CD14-positive monocyte (primary cell): ENCODE measurements at regions not wholly inside any gene's neighbourhood (a gene's known extent, or its start where the extent isn't known, plus 50 kb on each side); places are given as distances from the start of the nearest gene placed in this dataset.

Experiments used
- DNase-seq, 3 donors: peaks; one replicate each; pipeline ENCODE4 v3.0.0-alpha.2; 2011 to 2022
- H2AFZ ChIP-seq: 2 replicates; pipeline ENCODE4 v1.6.0; 2012; ENCODE audit warnings: mild to moderate bottlenecking, low read depth, low read length, inconsistent platforms; ENCODE audit not compliant: insufficient read depth, poor library complexity, severe bottlenecking
- H3K27ac ChIP-seq, 2 donors: 1 replicate in 1 of 2; 2 replicates in 1 of 2; pipeline ENCODE4 v1.5.1; 2012 to 2013; ENCODE audit warnings: low read length in 2 of 2, control low read depth in 1 of 2, inconsistent platforms in 1 of 2, low read depth in 1 of 2, mild to moderate bottlenecking in 1 of 2
- H3K27me3 ChIP-seq, 2 donors: one replicate each; pipeline versions ENCODE4 v1.6.0 to v1.6.1; 2011 to 2013; ENCODE audit warnings: low read length in 2 of 2; ENCODE audit not compliant: control insufficient read depth in 2 of 2, insufficient read depth in 2 of 2
- H3K36me3 ChIP-seq, 2 donors: replicated peaks in 1 of 2; 1 replicate in 1 of 2; 2 replicates in 1 of 2; pipeline versions ENCODE4 v1.5.1 to v1.6.1; 2012 to 2013; ENCODE audit warnings: low read length in 2 of 2, control low read depth in 1 of 2, inconsistent platforms in 1 of 2, mild to moderate bottlenecking in 1 of 2; ENCODE audit not compliant: insufficient read depth in 2 of 2, control insufficient read depth in 1 of 2
- H3K4me1 ChIP-seq, 2 donors: 1 replicate in 1 of 2; 2 replicates in 1 of 2; pipeline versions ENCODE4 v1.5.1 to v1.6.1; 2012 to 2013; ENCODE audit warnings: low read length in 2 of 2, control low read depth in 1 of 2, inconsistent platforms in 1 of 2, mild to moderate bottlenecking in 1 of 2, moderate library complexity in 1 of 2; ENCODE audit not compliant: insufficient read depth in 2 of 2, control insufficient read depth in 1 of 2
- H3K4me2 ChIP-seq: replicated peaks from 2 replicates; pipeline ENCODE3; 2012; ENCODE audit warnings: low read length, moderate library complexity, mild to moderate bottlenecking; ENCODE audit not compliant: poor library complexity, severe bottlenecking; ENCODE audit errors: extremely low read depth
- H3K4me3 ChIP-seq, 3 experiments: fragments of 200-600 bp in 1 of 3; sonication (generic) in 1 of 3; replicated peaks in 1 of 3; 1 replicate in 2 of 3; 2 replicates in 1 of 3; pipeline ENCODE4 v1.5.1; 2011 to 2013; ENCODE audit warnings: low read length in 3 of 3, mild to moderate bottlenecking in 3 of 3, control low read depth in 2 of 3, low read depth in 2 of 3, inconsistent platforms in 1 of 3, moderate library complexity in 1 of 3
- H3K79me2 ChIP-seq: 2 replicates; pipeline ENCODE4 v1.6.0; 2012; ENCODE audit warnings: mild to moderate bottlenecking, control low read depth, inconsistent platforms, low read length, moderate library complexity; ENCODE audit not compliant: insufficient read depth
- H3K9ac ChIP-seq: 2 replicates; pipeline ENCODE4 v1.6.0; 2017; ENCODE audit warnings: low read length, mild to moderate bottlenecking; ENCODE audit not compliant: insufficient read depth, poor library complexity, severe bottlenecking
- H3K9me3 ChIP-seq, 2 donors: replicated peaks in 1 of 2; 1 replicate in 1 of 2; 2 replicates in 1 of 2; pipeline versions ENCODE4 v1.5.1 to v1.6.1; 2012 to 2013; ENCODE audit warnings: low read length in 2 of 2, control low read depth in 1 of 2; ENCODE audit not compliant: control insufficient read depth in 1 of 2, insufficient read depth in 1 of 2
- H4K20me1 ChIP-seq: 2 replicates; pipeline ENCODE4 v1.6.0; 2012; ENCODE audit warnings: mild to moderate bottlenecking, low read length, control low read depth, moderate library complexity; ENCODE audit not compliant: insufficient read depth
- H3K27ac Mint-ChIP-seq, 7 donors: one replicate each; pipeline ENCODE4 v1.8.0; 2020; ENCODE audit warnings: mild to moderate bottlenecking in 7 of 7, mixed read lengths in 7 of 7, moderate library complexity in 6 of 7, inconsistent platforms in 2 of 7
- H3K27me3 Mint-ChIP-seq, 3 donors: one replicate each; pipeline ENCODE4 v1.8.0; 2021 to 2022; ENCODE audit warnings: low read depth in 3 of 3, mild to moderate bottlenecking in 3 of 3, mixed read lengths in 3 of 3, moderate library complexity in 3 of 3, inconsistent platforms in 1 of 3
- H3K36me3 Mint-ChIP-seq, 2 donors: one replicate each; pipeline ENCODE4 v1.8.0; 2020; ENCODE audit warnings: mixed read lengths in 2 of 2, inconsistent platforms in 1 of 2, mild to moderate bottlenecking in 1 of 2
- H3K4me1 Mint-ChIP-seq: one replicate; pipeline ENCODE4 v1.8.0; 2020; ENCODE audit warnings: mild to moderate bottlenecking, mixed read lengths
- H3K4me3 Mint-ChIP-seq, 2 donors: one replicate each; pipeline ENCODE4 v1.8.0; 2020; ENCODE audit warnings: mild to moderate bottlenecking in 2 of 2, mixed read lengths in 2 of 2, moderate library complexity in 1 of 2
- H3K9me3 Mint-ChIP-seq, 7 donors: one replicate each; pipeline ENCODE4 v1.8.0; 2020 to 2022; ENCODE audit warnings: mixed read lengths in 7 of 7, mild to moderate bottlenecking in 6 of 7, moderate library complexity in 6 of 7, inconsistent platforms in 2 of 7
- CTCF ChIP-seq: fragments of 200-600 bp; IDR thresholded peaks from one replicate; pipeline ENCODE4 v1.8.0; 2022; ENCODE audit warnings: antibody characterized with exemption, mild to moderate bottlenecking
- WGBS: methylation state at CpG from one replicate; pipeline ENCODE4 v1.1.5; 2013; ENCODE audit warnings: missing lambda C conversion rate; ENCODE audit not compliant: insufficient coverage; 5-methylcytosine and 5-hydroxymethylcytosine counted together
- intact Hi-C, 2 donors: fragments of 100-400 bp; cut with micrococcal nuclease; formaldehyde crosslinking; loops; one replicate each; pipeline versions ENCODE4 v1.15.0 to v1.15.1; 2023

DNA sequence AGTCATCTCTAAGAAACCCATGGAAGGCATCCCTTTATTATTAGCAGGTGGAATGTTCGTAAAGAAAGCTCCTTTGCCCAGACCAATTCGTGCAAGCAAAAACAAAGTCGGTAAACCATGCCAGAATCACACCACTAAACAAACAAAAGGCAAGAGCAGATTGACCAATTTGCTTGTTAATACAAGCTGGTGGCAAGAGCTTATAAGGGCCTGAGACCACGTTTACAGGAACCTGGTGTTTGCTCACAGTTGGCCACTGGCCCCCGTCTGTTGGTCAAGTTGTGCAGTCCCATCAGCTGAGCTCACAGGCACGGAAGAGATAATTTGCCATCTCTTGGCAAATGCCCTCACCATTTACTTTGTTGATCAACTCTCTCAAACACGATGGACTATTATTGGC lies 342.2 kb upstream of the MKI67 start:
- peaks cover 0 to 4% (median 3%) of the 10 kb centered on the region in 3 donors for H3K27me3 Mint-ChIP-seq
- H3K9me3 Mint-ChIP-seq = peaks cover 0 to 6% (median 0%) of the 10 kb centered on the region in 7 donors
- intact Hi-C loops = no loop called here
- H3K36me3 ChIP-seq = no peaks in the 10 kb centered on the region
- H3K9me3 ChIP-seq = no peaks in the 10 kb centered on the region
- H3K27ac Mint-ChIP-seq = no peak overlapping the region
- no peak overlapping the region for H3K9ac ChIP-seq
- H3K27ac ChIP-seq = no peak overlapping the region
- H3K4me1 ChIP-seq = no peaks in the 10 kb centered on the region
- H3K4me1 Mint-ChIP-seq = no peaks in the 10 kb centered on the region
- WGBS = 83% methylated on average over 3 of the region's 7 CpGs
- H3K4me3 Mint-ChIP-seq = no peak overlapping the region
- H2AFZ ChIP-seq = no peak overlapping the region
- H3K27me3 ChIP-seq = no peaks in the 10 kb centered on the region
- no peaks in the 10 kb centered on the region for H3K79me2 ChIP-seq
- no peak for TF ChIP-seq CTCF
- no peaks in the 10 kb centered on the region for H4K20me1 ChIP-seq
- H3K36me3 Mint-ChIP-seq = no peaks in the 10 kb centered on the region
- no peak for DNase-seq
- no peak overlapping the region for H3K4me2 ChIP-seq
- no peak overlapping the region for H3K4me3 ChIP-seq

- Histone ChIP-seq H3K4me1 (no peaks in the 10 kb centered on the region), H3K4me3 (no peak overlapping the region), H4K20me1 (no peaks in the 10 kb centered on the region), H3K27me3 (no peaks in the 10 kb centered on the region), H3K27ac (no peak overlapping the region), H3K4me2 (no peak overlapping the region), H3K36me3 (no peaks in the 10 kb centered on the region), H3K9ac (no peak overlapping the region), H3K9me3 (no peaks in the 10 kb centered on the region), H2AFZ (no peak overlapping the region), H3K79me2 (no peaks in the 10 kb centered on the region)
- no peaks in the 10 kb centered on the region for H3K36me3 Mint-ChIP-seq
- no peak for TF ChIP-seq CTCF
- H3K27me3 Mint-ChIP-seq = peaks cover 0 to 2% (median 2%) of the 10 kb centered on the region in 3 donors
- 96% methylated on average over 4 of the region's 9 CpGs for WGBS
- DNase-seq = no peak
- H3K4me3 Mint-ChIP-seq = no peak overlapping the region
- no peaks in the 10 kb centered on the region for H3K4me1 Mint-ChIP-seq
- H3K9me3 Mint-ChIP-seq = peaks cover 0 to 3% (median 0%) of the 10 kb centered on the region in 7 donors
- intact Hi-C loops = no loop called here
- no peak overlapping the region for H3K27ac Mint-ChIP-seq
These were observed 343.3 kb upstream of the MKI67 start for GRCh38 chr10:128469515-128469914.
